ENCODE measurements at regions not wholly inside any gene's neighbourhood (a gene's known extent, or its start where the extent isn't known, plus 50 kb on each side); places are given as distances from the start of the nearest gene placed in this dataset.
A peak's percentile ranks its signal among the peaks of the same experiment; 100 is the strongest.
"Not testable (repeated sequence)": the region's sequence is repeated elsewhere in the genome, so short reads cannot be mapped to it uniquely, and the experiment has no call there.

- no peak overlapping the region for H2AK5ac ChIP-seq (ENCODE audit: insufficient read length, low read length)
- H3K4ac ChIP-seq (ENCODE audit: low read depth, low read length): no peak overlapping the region
- no peak overlapping the region for H2AFZ ChIP-seq (ENCODE audit: low read length)
- H3K79me1 ChIP-seq (ENCODE audit: insufficient read depth, low read depth, low read length, poor library complexity, severe bottlenecking): no peaks in the 10 kb centered on the region
- no peaks in the 10 kb centered on the region for H3K27me3 ChIP-seq (ENCODE audit: insufficient read depth, low read length)
- Mint-ChIP-seq H3K4me3 (no peak overlapping the region), H3K27me3 (ENCODE audit: low read depth) (peaks cover 4% of the 10 kb centered on the region; the same call in 1 of the 2 replicates), H3K36me3 (ENCODE audit: insufficient read depth in 1 of 3, low read depth in 3 of 3) (peaks cover 0 to 5% (median 4%) of the 10 kb centered on the region in 3 experiments; a peak in 5 of 7 replicates), H3K4me1 (peaks cover 3 to 11% of the 10 kb centered on the region in 2 experiments), H3K27ac (no peak overlapping the region), H3K9me3 (peaks cover 7% of the 10 kb centered on the region in 2 experiments; a peak in 4 of 5 replicates)
- DNase-seq: peak; percentile 52
- no peak overlapping the region for H4K5ac ChIP-seq (ENCODE audit: insufficient read length, low read depth, low read length)
- no peak overlapping the region for H3T11ph ChIP-seq (ENCODE audit: low read length)
- H3K18ac ChIP-seq (ENCODE audit: insufficient read length, low read depth, low read length): no peak overlapping the region
- no peak overlapping the region for H3K4me2 ChIP-seq (ENCODE audit: insufficient read depth, insufficient read length, low read length)
- no peak overlapping the region for H4K91ac ChIP-seq (ENCODE audit: insufficient read length, low read depth, low read length)
- H3K56ac ChIP-seq (ENCODE audit: insufficient read length, low read depth, low read length): no peak overlapping the region
- no peak overlapping the region for H3K14ac ChIP-seq (ENCODE audit: insufficient read depth, low read length)
- no peaks in the 10 kb centered on the region for H3K79me2 ChIP-seq (ENCODE audit: insufficient read depth, low read length)
- no peaks in the 10 kb centered on the region for H3K23me2 ChIP-seq (ENCODE audit: insufficient read length, low read depth, low read length, poor library complexity, severe bottlenecking)
- H3K4me1 ChIP-seq (ENCODE audit: insufficient read depth, low read length): no peaks in the 10 kb centered on the region
- no CpG with 5 or more reads among the region's 13 CpGs for WGBS (ENCODE audit: extremely low coverage, insufficient read length, low lambda C conversion rate)
- H3K9me3 ChIP-seq (ENCODE audit: control insufficient read depth, low read depth, low read length): no peaks in the 10 kb centered on the region
- H2BK12ac ChIP-seq (ENCODE audit: insufficient read length, low read depth, low read length): no peak overlapping the region
- H3K9ac ChIP-seq (ENCODE audit: extremely low read depth, insufficient read length, low read length): no peak overlapping the region
- no peaks in the 10 kb centered on the region for H4K20me1 ChIP-seq (ENCODE audit: control insufficient read depth, insufficient read depth, insufficient read length)
- H3K27ac ChIP-seq (ENCODE audit: insufficient read length, low read depth, low read length): no peak overlapping the region
- no peak overlapping the region for H2BK15ac ChIP-seq (ENCODE audit: low read depth, low read length)
- no peak overlapping the region for H2BK120ac ChIP-seq (ENCODE audit: low read depth, low read length, poor library complexity, severe bottlenecking)
- H2BK20ac ChIP-seq (ENCODE audit: low read depth, low read length, poor library complexity, severe bottlenecking): no peak overlapping the region
- TF ChIP-seq, protein P1, sequence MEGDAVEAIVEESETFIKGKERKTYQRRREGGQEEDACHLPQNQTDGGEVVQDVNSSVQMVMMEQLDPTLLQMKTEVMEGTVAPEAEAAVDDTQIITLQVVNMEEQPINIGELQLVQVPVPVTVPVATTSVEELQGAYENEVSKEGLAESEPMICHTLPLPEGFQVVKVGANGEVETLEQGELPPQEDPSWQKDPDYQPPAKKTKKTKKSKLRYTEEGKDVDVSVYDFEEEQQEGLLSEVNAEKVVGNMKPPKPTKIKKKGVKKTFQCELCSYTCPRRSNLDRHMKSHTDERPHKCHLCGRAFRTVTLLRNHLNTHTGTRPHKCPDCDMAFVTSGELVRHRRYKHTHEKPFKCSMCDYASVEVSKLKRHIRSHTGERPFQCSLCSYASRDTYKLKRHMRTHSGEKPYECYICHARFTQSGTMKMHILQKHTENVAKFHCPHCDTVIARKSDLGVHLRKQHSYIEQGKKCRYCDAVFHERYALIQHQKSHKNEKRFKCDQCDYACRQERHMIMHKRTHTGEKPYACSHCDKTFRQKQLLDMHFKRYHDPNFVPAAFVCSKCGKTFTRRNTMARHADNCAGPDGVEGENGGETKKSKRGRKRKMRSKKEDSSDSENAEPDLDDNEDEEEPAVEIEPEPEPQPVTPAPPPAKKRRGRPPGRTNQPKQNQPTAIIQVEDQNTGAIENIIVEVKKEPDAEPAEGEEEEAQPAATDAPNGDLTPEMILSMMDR (conservative IDR thresholded peaks at IDR 0.05): peak; percentile 45; the same call in 2 of the 3 replicates
- H4K8ac ChIP-seq (replicated peaks; ENCODE audit: insufficient read length, low read depth, low read length): no peak overlapping the region
- no peak overlapping the region for H3K23ac ChIP-seq (ENCODE audit: insufficient read length, low read depth, low read length)
- H2BK5ac ChIP-seq (ENCODE audit: insufficient read length, low read length): no peak overlapping the region
These were observed 76.7 kb upstream of the DRD5 start for GRCh38 chr4:9704551-9705332.

DNA sequence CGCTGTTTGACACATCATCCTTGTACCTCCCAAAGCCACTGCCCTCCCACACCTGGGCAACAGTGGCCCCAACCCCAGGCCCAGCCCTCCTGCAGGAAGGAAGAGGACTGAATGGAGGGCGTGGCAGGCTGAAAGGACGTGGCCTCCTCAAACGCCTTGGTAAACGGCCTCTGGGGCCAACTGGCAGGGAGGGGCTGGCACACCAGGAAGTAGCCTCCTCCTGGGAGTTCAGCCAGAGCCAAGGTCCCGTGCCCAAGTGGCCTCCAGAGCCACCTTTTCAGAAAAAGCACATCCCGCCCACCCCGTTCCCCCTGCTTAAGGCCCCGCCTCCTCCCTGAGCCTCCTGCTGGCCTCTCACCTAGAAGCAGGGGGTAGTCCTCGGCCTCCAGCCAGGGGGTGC is 74.2 kb upstream of the DRD5 start:
- H3K14ac ChIP-seq (ENCODE audit: insufficient read depth, low read length); H3K56ac ChIP-seq (ENCODE audit: insufficient read length, low read depth, low read length); H3K36me3 Mint-ChIP-seq (ENCODE audit: insufficient read depth in 1 of 3, low read depth in 3 of 3); H3K18ac ChIP-seq (ENCODE audit: insufficient read length, low read depth, low read length); H3K79me1 ChIP-seq (ENCODE audit: insufficient read depth, low read depth, low read length, poor library complexity, severe bottlenecking); H3K27ac ChIP-seq (ENCODE audit: insufficient read length, low read depth, low read length); H2BK120ac ChIP-seq (ENCODE audit: low read depth, low read length, poor library complexity, severe bottlenecking); H2AFZ ChIP-seq (ENCODE audit: low read length); H2BK15ac ChIP-seq (ENCODE audit: low read depth, low read length); H3K23ac ChIP-seq (ENCODE audit: insufficient read length, low read depth, low read length); H3K79me2 ChIP-seq (ENCODE audit: insufficient read depth, low read length); DNase-seq; H2BK12ac ChIP-seq (ENCODE audit: insufficient read length, low read depth, low read length); H3K4me3 Mint-ChIP-seq; H2BK5ac ChIP-seq (ENCODE audit: insufficient read length, low read length); H3K23me2 ChIP-seq (ENCODE audit: insufficient read length, low read depth, low read length, poor library complexity, severe bottlenecking); H3K4ac ChIP-seq (ENCODE audit: low read depth, low read length); H4K5ac ChIP-seq (ENCODE audit: insufficient read length, low read depth, low read length); H3K9me3 ChIP-seq (ENCODE audit: control insufficient read depth, low read depth, low read length); H3K27me3 Mint-ChIP-seq (ENCODE audit: low read depth); H3K4me1 ChIP-seq (ENCODE audit: insufficient read depth, low read length); H3K4me2 ChIP-seq (ENCODE audit: insufficient read depth, insufficient read length, low read length); H4K20me1 ChIP-seq (ENCODE audit: control insufficient read depth, insufficient read depth, insufficient read length); H4K91ac ChIP-seq (ENCODE audit: insufficient read length, low read depth, low read length); H2AK5ac ChIP-seq (ENCODE audit: insufficient read length, low read length); H2BK20ac ChIP-seq (ENCODE audit: low read depth, low read length, poor library complexity, severe bottlenecking); H3T11ph ChIP-seq (ENCODE audit: low read length); H3K27me3 ChIP-seq (ENCODE audit: insufficient read depth, low read length); H3K27ac Mint-ChIP-seq; H3K9me3 Mint-ChIP-seq; H4K8ac ChIP-seq (replicated peaks; ENCODE audit: insufficient read length, low read depth, low read length); H3K9ac ChIP-seq (ENCODE audit: extremely low read depth, insufficient read length, low read length): not testable (repeated sequence)
- H3K4me1 Mint-ChIP-seq: peaks cover 7 to 14% of the 10 kb centered on the region in 2 experiments
- WGBS (ENCODE audit: extremely low coverage, insufficient read length, low lambda C conversion rate): no CpG with 5 or more reads among the region's 10 CpGs

Measured in H9 (cell line).